ENCODE measurements at regions not wholly inside any gene's neighbourhood (a gene's known extent, or its start where the extent isn't known, plus 50 kb on each side); places are given as distances from the start of the nearest gene placed in this dataset.

DNA sequence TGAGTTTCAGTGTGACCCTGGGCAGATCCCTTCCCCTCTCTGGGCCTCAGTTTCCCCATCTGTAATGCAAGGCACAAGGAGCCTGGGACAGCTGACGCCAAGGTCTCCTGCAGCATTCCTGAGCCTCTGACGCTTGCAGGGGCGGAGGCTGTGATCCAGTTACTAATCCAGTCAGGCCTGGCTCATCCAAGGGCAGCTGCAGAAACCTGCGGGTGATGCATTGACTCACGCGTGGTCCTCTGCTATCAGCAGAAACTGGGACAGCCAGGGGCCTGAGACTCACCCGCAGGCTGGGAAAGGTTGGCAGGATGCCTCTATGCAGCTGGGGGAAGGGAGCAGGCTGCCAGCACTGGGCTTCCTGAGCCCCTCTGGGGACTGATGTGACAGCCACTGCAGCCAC lies 65.0 kb upstream of the SIRPA start:
- ATAC-seq (no peak), DNase-seq (no peak)
- Mint-ChIP-seq H3K4me3 (no peak overlapping the region), H3K27me3 (peaks cover 5% of the 10 kb centered on the region), H3K4me1 (ENCODE audit: low read depth) (no peaks in the 10 kb centered on the region), H3K36me3 (ENCODE audit: low read depth) (no peaks in the 10 kb centered on the region), H3K27ac (no peak overlapping the region), H3K9me3 (no peaks in the 10 kb centered on the region)
- TF ChIP-seq CTCF (IDR thresholded peaks at IDR 0.05), result no peak
- intact Hi-C loops (cut with micrococcal nuclease), result no loop called here
- CTCF ChIA-PET, result no interaction called here
- POLR2A ChIA-PET, result no interaction called here

DNA sequence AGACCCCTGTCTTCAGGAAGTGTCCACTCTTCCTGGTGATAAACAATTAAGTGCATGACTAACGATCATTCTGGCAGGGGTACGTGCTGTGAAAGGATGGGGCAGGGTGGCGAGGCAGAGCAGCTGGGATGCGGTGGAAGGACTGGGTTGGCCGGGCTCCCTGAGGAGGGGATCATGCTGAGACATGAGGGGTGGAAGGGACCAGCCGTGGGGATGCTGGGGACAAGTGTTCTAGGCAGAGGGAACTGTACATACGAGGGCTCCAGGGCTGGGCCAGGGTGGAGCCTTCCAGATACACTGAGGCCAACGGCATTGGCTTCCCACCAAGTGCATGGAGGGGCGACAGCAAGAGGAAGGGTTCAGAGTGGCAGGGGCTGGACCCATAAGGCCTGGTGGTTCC lies 65.7 kb upstream of the SIRPA start:
- CTCF ChIA-PET, result no interaction called here
- no peaks in the 10 kb centered on the region for H3K9me3 Mint-ChIP-seq
- H3K4me3 Mint-ChIP-seq, result no peak overlapping the region
- TF ChIP-seq CTCF (IDR thresholded peaks at IDR 0.05), result no peak
- intact Hi-C loops (cut with micrococcal nuclease), result no loop called here
- H3K27me3 Mint-ChIP-seq, result peaks cover 5% of the 10 kb centered on the region
- ATAC-seq (no peak), DNase-seq (no peak)
- POLR2A ChIA-PET, result no interaction called here
- no peaks in the 10 kb centered on the region for H3K4me1 Mint-ChIP-seq (ENCODE audit: low read depth)
- no peaks in the 10 kb centered on the region for H3K36me3 Mint-ChIP-seq (ENCODE audit: low read depth)
- H3K27ac Mint-ChIP-seq, result no peak overlapping the region

DNA sequence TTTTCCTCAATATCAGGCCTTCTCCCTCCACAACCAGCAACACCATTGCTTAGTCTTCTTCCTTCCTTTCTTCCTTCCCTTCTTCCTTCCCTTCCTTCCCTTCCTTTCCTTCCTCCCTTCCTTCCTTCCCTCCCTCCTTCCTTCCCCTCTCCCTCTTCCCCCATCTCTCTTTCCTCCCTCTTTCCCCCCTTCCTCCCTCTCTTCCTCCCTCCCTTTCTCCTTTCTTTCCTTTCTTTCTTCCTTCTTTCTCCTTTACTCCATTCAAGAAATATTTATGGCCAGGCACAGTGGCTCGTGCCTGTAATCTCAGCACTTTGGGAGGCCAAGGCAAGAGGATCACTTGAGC lies 66.4 kb upstream of the SIRPA start:
- no peaks in the 10 kb centered on the region for H3K4me1 Mint-ChIP-seq (ENCODE audit: low read depth)
- TF ChIP-seq CTCF (IDR thresholded peaks at IDR 0.05), result no peak
- no peak overlapping the region for H3K4me3 Mint-ChIP-seq
- ATAC-seq (no peak), DNase-seq (no peak)
- H3K9me3 Mint-ChIP-seq, result peaks cover 3% of the 10 kb centered on the region
- H3K27me3 Mint-ChIP-seq, result peaks cover 5% of the 10 kb centered on the region
- H3K27ac Mint-ChIP-seq, result no peak overlapping the region
- intact Hi-C loops (cut with micrococcal nuclease), result no loop called here
- ChIA-PET POLR2A (no interaction called here), CTCF (no interaction called here)
- H3K36me3 Mint-ChIP-seq (ENCODE audit: low read depth), result no peaks in the 10 kb centered on the region

DNA sequence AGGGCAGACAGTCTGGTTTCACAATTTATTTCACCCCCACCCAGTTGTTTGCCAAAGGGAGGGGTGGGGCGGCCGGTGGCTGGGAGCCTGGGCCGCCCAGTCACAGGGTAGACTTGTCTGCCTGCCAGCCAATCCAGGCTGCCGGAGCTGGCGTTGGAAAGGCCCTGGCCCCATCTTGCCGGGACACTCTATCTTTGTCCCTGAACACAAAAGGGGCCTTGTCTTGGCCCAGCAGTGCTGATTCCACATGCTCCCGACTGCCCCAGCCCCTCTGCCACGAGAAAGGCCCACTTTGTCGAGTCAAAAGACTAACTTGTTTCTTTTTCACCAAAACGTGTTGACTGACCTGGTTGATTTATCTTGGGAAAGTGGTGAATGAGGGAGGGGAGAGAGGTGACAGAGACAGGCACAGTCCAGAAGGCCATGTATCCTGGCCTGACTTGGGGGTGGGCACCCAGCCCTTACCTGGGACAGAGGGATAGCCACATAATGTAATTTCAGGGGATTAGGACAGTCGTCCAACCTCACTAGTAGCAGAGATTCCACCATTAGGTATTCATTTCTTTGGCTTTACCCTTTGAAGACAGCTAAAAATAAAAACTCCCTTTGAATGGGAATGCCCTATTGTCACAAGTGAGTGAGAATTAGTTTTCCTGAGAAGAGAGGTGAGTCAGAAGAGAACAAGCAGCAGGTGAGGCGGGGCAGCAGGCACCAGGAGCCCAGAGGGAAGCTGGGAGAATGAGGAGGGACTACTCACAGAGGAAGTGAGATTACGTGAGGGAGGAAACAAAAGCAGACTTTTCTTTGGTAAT lies 67.0 kb upstream of the SIRPA start:
- no peak for ATAC-seq
- intact Hi-C loops (cut with micrococcal nuclease), result no loop called here
- H3K27ac Mint-ChIP-seq, result no peak overlapping the region
- no peak for TF ChIP-seq CTCF (IDR thresholded peaks at IDR 0.05)
- no peak for DNase-seq
- H3K4me1 Mint-ChIP-seq (ENCODE audit: low read depth), result no peaks in the 10 kb centered on the region
- ChIA-PET CTCF (no interaction called here), POLR2A (no interaction called here)
- no peak overlapping the region for H3K4me3 Mint-ChIP-seq
- peaks cover 5% of the 10 kb centered on the region for H3K27me3 Mint-ChIP-seq
- no peaks in the 10 kb centered on the region for H3K36me3 Mint-ChIP-seq (ENCODE audit: low read depth)
- peaks cover 6% of the 10 kb centered on the region for H3K9me3 Mint-ChIP-seq

DNA sequence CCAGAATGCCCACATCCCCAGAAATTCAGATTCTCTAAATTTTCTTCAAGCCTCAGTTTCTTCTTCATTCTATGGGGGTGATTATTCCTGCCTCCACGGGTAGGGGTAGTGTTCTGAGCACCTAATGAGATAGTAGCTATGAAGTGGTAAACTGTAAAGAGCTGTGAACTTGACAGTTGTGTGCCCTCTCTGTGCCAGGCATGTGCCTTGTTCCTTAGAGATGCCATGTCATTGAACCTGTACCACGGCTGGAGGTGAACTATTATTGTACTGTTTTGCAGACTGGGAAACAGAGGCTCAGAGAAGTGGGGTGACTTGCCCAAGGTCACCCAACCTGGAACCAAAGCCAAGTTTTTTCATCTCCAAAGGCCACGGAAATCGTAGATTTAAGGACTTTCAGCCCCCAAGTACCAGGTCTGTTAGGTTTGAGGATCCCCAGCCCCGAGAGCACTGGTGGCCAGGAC lies 67.7 kb upstream of the SIRPA start:
- no peak overlapping the region for H3K4me3 Mint-ChIP-seq
- ATAC-seq (no peak), DNase-seq (no peak)
- no peaks in the 10 kb centered on the region for H3K4me1 Mint-ChIP-seq (ENCODE audit: low read depth)
- ChIA-PET CTCF (no interaction called here), POLR2A (no interaction called here)
- H3K27me3 Mint-ChIP-seq, result peaks cover 5% of the 10 kb centered on the region
- intact Hi-C loops (cut with micrococcal nuclease), result no loop called here
- H3K27ac Mint-ChIP-seq, result no peak overlapping the region
- H3K9me3 Mint-ChIP-seq, result peaks cover 11% of the 10 kb centered on the region
- H3K36me3 Mint-ChIP-seq (ENCODE audit: low read depth), result no peaks in the 10 kb centered on the region
- TF ChIP-seq CTCF (IDR thresholded peaks at IDR 0.05), result no peak

All from activated CD8-positive, alpha-beta T cell treated with anti-CD3 and anti-CD28 coated beads for 36 hours (primary cell).